SJCRH30 (cell line): ENCODE measurements at regions not wholly inside any gene's neighbourhood (a gene's known extent, or its start where the extent isn't known, plus 50 kb on each side); places are given as distances from the start of the nearest gene placed in this dataset.
"Not testable (repeated sequence)": the region's sequence is repeated elsewhere in the genome, so short reads cannot be mapped to it uniquely, and the experiment has no call there.

Experiments
- DNase-seq, 2 experiments: peaks; one replicate each; pipeline ENCODE4 v3.0.0-alpha.2; 2015 to 2020
- H3K27ac ChIP-seq: fragments of 250-450 bp; sonication (Bioruptor Pico); 2 replicates; pipeline ENCODE4 v1.5.1; 2020; ENCODE audit warnings: mild to moderate bottlenecking, moderate library complexity
- H3K27me3 ChIP-seq: fragments of 250-450 bp; sonication (Bioruptor Pico); 2 replicates; pipeline ENCODE4 v1.5.1; 2020; ENCODE audit warnings: mild to moderate bottlenecking, moderate library complexity
- H3K36me3 ChIP-seq: fragments of 250-450 bp; sonication (Bioruptor Pico); 2 replicates; pipeline ENCODE4 v1.5.1; 2020; ENCODE audit warnings: mild to moderate bottlenecking, moderate library complexity
- H3K4me1 ChIP-seq: fragments of 250-450 bp; sonication (Bioruptor Pico); 2 replicates; pipeline ENCODE4 v1.5.1; 2020; ENCODE audit warnings: mild to moderate bottlenecking, moderate library complexity
- H3K4me3 ChIP-seq: fragments of 250-450 bp; sonication (Bioruptor Pico); 2 replicates; pipeline ENCODE4 v1.5.1; 2020; ENCODE audit warnings: mild to moderate bottlenecking, moderate library complexity
- H3K9me3 ChIP-seq: fragments of 250-450 bp; sonication (Bioruptor Pico); replicated peaks from 2 replicates; pipeline ENCODE4 v1.5.1; 2020; ENCODE audit warnings: mild to moderate bottlenecking, moderate library complexity

GRCh38 chr12:89200217-89200616 is 152.1 kb downstream of the DUSP6 start:
- Histone ChIP-seq H3K9me3 (no peaks in the 10 kb centered on the region), H3K36me3 (no peaks in the 10 kb centered on the region), H3K27ac (no peak overlapping the region), H3K4me3 (no peak overlapping the region), H3K27me3 (no peaks in the 10 kb centered on the region), H3K4me1 (no peaks in the 10 kb centered on the region)
- DNase-seq, result no peak

- Histone ChIP-seq H3K36me3 (no peaks in the 10 kb centered on the region), H3K27me3 (no peaks in the 10 kb centered on the region), H3K4me3 (no peak overlapping the region), H3K4me1 (no peaks in the 10 kb centered on the region), H3K27ac (no peak overlapping the region), H3K9me3 (peaks cover 1% of the 10 kb centered on the region; the same call in 1 of the 2 replicates)
- no peak for DNase-seq
Measured at GRCh38 chr12:89195470-89195869, 156.8 kb downstream of the DUSP6 start.

- Histone ChIP-seq H3K36me3 (no peaks in the 10 kb centered on the region), H3K9me3 (peaks cover 5% of the 10 kb centered on the region; the same call in 1 of the 2 replicates), H3K4me1 (no peaks in the 10 kb centered on the region), H3K27ac (no peak overlapping the region), H3K4me3 (no peak overlapping the region), H3K27me3 (no peaks in the 10 kb centered on the region)
- no peak for DNase-seq
Measured at GRCh38 chr12:89194683-89195082, 157.6 kb downstream of the DUSP6 start.

- Histone ChIP-seq H3K27ac (no peak overlapping the region), H3K9me3 (peaks cover 9% of the 10 kb centered on the region; the same call in 1 of the 2 replicates), H3K36me3 (no peaks in the 10 kb centered on the region), H3K4me3 (no peak overlapping the region), H3K27me3 (no peaks in the 10 kb centered on the region), H3K4me1 (no peaks in the 10 kb centered on the region)
- DNase-seq, result no peak
Measured at GRCh38 chr12:89192429-89192828, 159.9 kb downstream of the DUSP6 start.

GRCh38 chr12:89191597-89191996 is 160.7 kb downstream of the DUSP6 start:
- not testable (repeated sequence) for DNase-seq, H3K27ac ChIP-seq, H3K4me3 ChIP-seq, H3K4me1 ChIP-seq, H3K9me3 ChIP-seq, H3K27me3 ChIP-seq, H3K36me3 ChIP-seq

- Histone ChIP-seq H3K9me3 (peaks cover 9% of the 10 kb centered on the region; the same call in 1 of the 2 replicates), H3K27ac (no peak overlapping the region), H3K4me3 (no peak overlapping the region), H3K36me3 (no peaks in the 10 kb centered on the region), H3K4me1 (no peaks in the 10 kb centered on the region), H3K27me3 (no peaks in the 10 kb centered on the region)
- DNase-seq, result no peak
Measured at GRCh38 chr12:89189448-89189847, 162.9 kb downstream of the DUSP6 start.

- no peaks in the 10 kb centered on the region for H3K27me3 ChIP-seq
- H3K4me1 ChIP-seq, result no peaks in the 10 kb centered on the region
- H3K27ac ChIP-seq, result no peak overlapping the region
- no peaks in the 10 kb centered on the region for H3K36me3 ChIP-seq
- peaks cover 9% of the 10 kb centered on the region; the same call in 1 of the 2 replicates for H3K9me3 ChIP-seq
- no peak for DNase-seq
- H3K4me3 ChIP-seq, result no peak overlapping the region
Measured at GRCh38 chr12:89187507-89187906, 164.8 kb downstream of the DUSP6 start.

GRCh38 chr12:89185889-89186288 is 166.4 kb downstream of the DUSP6 start:
- Histone ChIP-seq H3K4me1 (no peaks in the 10 kb centered on the region), H3K27ac (no peak overlapping the region), H3K4me3 (no peak overlapping the region), H3K27me3 (no peaks in the 10 kb centered on the region), H3K36me3 (no peaks in the 10 kb centered on the region), H3K9me3 (peaks cover 9% of the 10 kb centered on the region; the same call in 1 of the 2 replicates)
- DNase-seq, result no peak

- Histone ChIP-seq H3K9me3 (0 out of 2 replicates have a peak, but pooled peaks cover 5% of the 10 kb centered on the region), H3K4me3 (no peak overlapping the region), H3K36me3 (no peaks in the 10 kb centered on the region), H3K27me3 (no peaks in the 10 kb centered on the region), H3K4me1 (no peaks in the 10 kb centered on the region), H3K27ac (no peak overlapping the region)
- DNase-seq, result no peak
Measured at GRCh38 chr12:89185181-89185580, 167.1 kb downstream of the DUSP6 start.

- Histone ChIP-seq H3K27me3 (no peaks in the 10 kb centered on the region), H3K9me3 (no peaks in the 10 kb centered on the region), H3K4me1 (no peaks in the 10 kb centered on the region), H3K36me3 (no peaks in the 10 kb centered on the region), H3K27ac (no peak overlapping the region), H3K4me3 (no peak overlapping the region)
- no peak for DNase-seq
Measured at GRCh38 chr12:89183985-89184435, 168.3 kb downstream of the DUSP6 start.

GRCh38 chr12:89181271-89181920 is 170.9 kb downstream of the DUSP6 start:
- Histone ChIP-seq H3K9me3 (no peaks in the 10 kb centered on the region), H3K36me3 (no peaks in the 10 kb centered on the region), H3K27me3 (no peaks in the 10 kb centered on the region), H3K4me3 (no peak overlapping the region), H3K4me1 (no peaks in the 10 kb centered on the region), H3K27ac (no peak overlapping the region)
- DNase-seq, result no peak

GRCh38 chr12:89180496-89180895 is 171.8 kb downstream of the DUSP6 start:
- Histone ChIP-seq H3K9me3 (no peaks in the 10 kb centered on the region), H3K36me3 (no peaks in the 10 kb centered on the region), H3K27ac (no peak overlapping the region), H3K4me3 (no peak overlapping the region), H3K4me1 (no peaks in the 10 kb centered on the region), H3K27me3 (no peaks in the 10 kb centered on the region)
- no peak for DNase-seq

- no peak for DNase-seq
- no peaks in the 10 kb centered on the region for H3K27me3 ChIP-seq
- no peaks in the 10 kb centered on the region for H3K4me1 ChIP-seq
- H3K27ac ChIP-seq, result no peak overlapping the region
- no peak overlapping the region for H3K4me3 ChIP-seq
- no peaks in the 10 kb centered on the region for H3K9me3 ChIP-seq
- no peaks in the 10 kb centered on the region for H3K36me3 ChIP-seq
Measured at GRCh38 chr12:89179983-89180382, 172.3 kb downstream of the DUSP6 start.

- Histone ChIP-seq H3K27ac (no peak overlapping the region), H3K36me3 (no peaks in the 10 kb centered on the region), H3K27me3 (no peaks in the 10 kb centered on the region), H3K4me3 (no peak overlapping the region), H3K4me1 (no peaks in the 10 kb centered on the region), H3K9me3 (no peaks in the 10 kb centered on the region)
- no peak for DNase-seq
Measured at GRCh38 chr12:89179245-89179644, 173.1 kb downstream of the DUSP6 start.

- Histone ChIP-seq H3K9me3 (no peaks in the 10 kb centered on the region), H3K4me3 (no peak overlapping the region), H3K27ac (no peak overlapping the region), H3K36me3 (no peaks in the 10 kb centered on the region), H3K27me3 (no peaks in the 10 kb centered on the region), H3K4me1 (no peaks in the 10 kb centered on the region)
- no peak for DNase-seq
Measured at GRCh38 chr12:89177802-89178395, 174.4 kb downstream of the DUSP6 start.

GRCh38 chr12:89176676-89177075 is 175.6 kb downstream of the DUSP6 start:
- no peaks in the 10 kb centered on the region for H3K4me1 ChIP-seq

More at GRCh38 chr12:89176676-89177075, 175.6 kb downstream of the DUSP6 start:
- Histone ChIP-seq H3K27me3 (no peaks in the 10 kb centered on the region), H3K27ac (no peak overlapping the region), H3K9me3 (no peaks in the 10 kb centered on the region; the same call in 1 of the 2 replicates), H3K4me3 (no peak overlapping the region), H3K36me3 (no peaks in the 10 kb centered on the region)
- DNase-seq, result no peak
